LHCN-M2 (cell line): ENCODE measurements at regions not wholly inside any gene's neighbourhood (a gene's known extent, or its start where the extent isn't known, plus 50 kb on each side); places are given as distances from the start of the nearest gene placed in this dataset.
"Not testable (repeated sequence)": the region's sequence is repeated elsewhere in the genome, so short reads cannot be mapped to it uniquely, and the experiment has no call there.

Source experiments
- DNase-seq: peaks from one replicate; pipeline ENCODE4 v3.0.0-alpha.2; 2012; ENCODE audit warnings: low read depth

- no peak for DNase-seq
Observed at GRCh38 chr10:78585952-78586351, 482.8 kb upstream of the ZMIZ1 start.

GRCh38 chr10:78588194-78588811 lies 480.5 kb upstream of the ZMIZ1 start:
- peak; percentile 34 for DNase-seq

- no peak for DNase-seq
Observed at GRCh38 chr10:78589687-78590086, 479.1 kb upstream of the ZMIZ1 start.

- no peak for DNase-seq
Observed at GRCh38 chr10:78591066-78591465, 477.7 kb upstream of the ZMIZ1 start.

GRCh38 chr10:78594559-78595268 lies 474.1 kb upstream of the ZMIZ1 start:
- DNase-seq = no peak

GRCh38 chr10:78595269-78595619 lies 473.5 kb upstream of the ZMIZ1 start:
- DNase-seq = no peak

GRCh38 chr10:78596556-78596955 lies 472.2 kb upstream of the ZMIZ1 start:
- DNase-seq = no peak

- DNase-seq = no peak
Observed at GRCh38 chr10:78597796-78598555, 470.8 kb upstream of the ZMIZ1 start.

- no peak for DNase-seq
Observed at GRCh38 chr10:78599122-78599853, 469.5 kb upstream of the ZMIZ1 start.

GRCh38 chr10:78600121-78600665 lies 468.6 kb upstream of the ZMIZ1 start:
- DNase-seq = no peak

GRCh38 chr10:78600740-78601139 lies 468.0 kb upstream of the ZMIZ1 start:
- DNase-seq = peak; percentile 5

- no peak for DNase-seq
Observed at GRCh38 chr10:78602201-78602932, 466.4 kb upstream of the ZMIZ1 start.

GRCh38 chr10:78604286-78604685 lies 464.5 kb upstream of the ZMIZ1 start:
- DNase-seq = no peak

GRCh38 chr10:78604721-78605120 lies 464.0 kb upstream of the ZMIZ1 start:
- DNase-seq = no peak

GRCh38 chr10:78605800-78606350 lies 462.9 kb upstream of the ZMIZ1 start:
- peak; percentile 75 for DNase-seq

GRCh38 chr10:78606766-78607165 lies 462.0 kb upstream of the ZMIZ1 start:
- DNase-seq = not testable (repeated sequence)

GRCh38 chr10:78609976-78610375 lies 458.8 kb upstream of the ZMIZ1 start:
- DNase-seq = no peak

- no peak for DNase-seq
Observed at GRCh38 chr10:78613132-78613531, 455.6 kb upstream of the ZMIZ1 start.

GRCh38 chr10:78614267-78614666 lies 454.5 kb upstream of the ZMIZ1 start:
- DNase-seq = no peak

- no peak for DNase-seq
Observed at GRCh38 chr10:78614744-78615143, 454.0 kb upstream of the ZMIZ1 start.
